GM13976 (cell line): ENCODE measurements at regions not wholly inside any gene's neighbourhood (a gene's known extent, or its start where the extent isn't known, plus 50 kb on each side); places are given as distances from the start of the nearest gene placed in this dataset.

Experiments used
- DNase-seq: peaks from one replicate; pipeline ENCODE4 v3.0.0; 2012; ENCODE audit warnings: low spot score
- in situ Hi-C: fragments of 300-500 bp; cut with MboI; formaldehyde crosslinking; loops from one replicate; pipeline ENCODE4 v1.12.0; 2022; ENCODE audit warnings: low sequenced_read_pairs, mixed read lengths, inconsistent platforms; ENCODE audit not compliant: unreplicated experiment
- TF ChIP-seq, protein P1 (sequence below): IDR thresholded peaks from 2 replicates; pipeline ENCODE4 v1.5.1; 2012; ENCODE audit warnings: borderline replicate concordance, mild to moderate bottlenecking; ENCODE audit not compliant: insufficient read depth; ENCODE audit errors: extremely low read depth, missing control alignments, control extremely low read depth

DNA sequence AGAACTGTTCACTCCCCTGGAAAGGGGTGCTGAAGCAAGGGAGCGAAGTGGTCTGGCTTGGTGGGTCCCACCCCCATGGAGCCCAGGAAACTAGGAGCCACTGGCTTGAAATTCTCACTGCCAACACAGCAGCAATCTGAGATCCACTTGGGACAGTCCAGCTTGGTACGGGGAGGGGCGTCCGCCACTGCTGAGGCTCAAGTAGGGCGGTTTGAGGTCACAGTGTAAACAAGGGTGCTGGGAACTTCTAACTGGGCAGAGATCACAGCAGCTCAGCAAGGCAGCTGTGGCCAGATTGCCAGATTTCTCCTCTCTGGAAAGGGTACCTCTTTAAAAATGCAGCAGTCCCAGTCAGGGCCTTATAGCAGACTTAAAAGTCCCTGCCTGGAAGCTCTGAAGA lies 53.9 kb upstream of the GALNTL6 start:
- DNase-seq, result no peak
- TF ChIP-seq, protein P1, sequence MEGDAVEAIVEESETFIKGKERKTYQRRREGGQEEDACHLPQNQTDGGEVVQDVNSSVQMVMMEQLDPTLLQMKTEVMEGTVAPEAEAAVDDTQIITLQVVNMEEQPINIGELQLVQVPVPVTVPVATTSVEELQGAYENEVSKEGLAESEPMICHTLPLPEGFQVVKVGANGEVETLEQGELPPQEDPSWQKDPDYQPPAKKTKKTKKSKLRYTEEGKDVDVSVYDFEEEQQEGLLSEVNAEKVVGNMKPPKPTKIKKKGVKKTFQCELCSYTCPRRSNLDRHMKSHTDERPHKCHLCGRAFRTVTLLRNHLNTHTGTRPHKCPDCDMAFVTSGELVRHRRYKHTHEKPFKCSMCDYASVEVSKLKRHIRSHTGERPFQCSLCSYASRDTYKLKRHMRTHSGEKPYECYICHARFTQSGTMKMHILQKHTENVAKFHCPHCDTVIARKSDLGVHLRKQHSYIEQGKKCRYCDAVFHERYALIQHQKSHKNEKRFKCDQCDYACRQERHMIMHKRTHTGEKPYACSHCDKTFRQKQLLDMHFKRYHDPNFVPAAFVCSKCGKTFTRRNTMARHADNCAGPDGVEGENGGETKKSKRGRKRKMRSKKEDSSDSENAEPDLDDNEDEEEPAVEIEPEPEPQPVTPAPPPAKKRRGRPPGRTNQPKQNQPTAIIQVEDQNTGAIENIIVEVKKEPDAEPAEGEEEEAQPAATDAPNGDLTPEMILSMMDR, result no peak
- in situ Hi-C loops, result no loop called here

DNA sequence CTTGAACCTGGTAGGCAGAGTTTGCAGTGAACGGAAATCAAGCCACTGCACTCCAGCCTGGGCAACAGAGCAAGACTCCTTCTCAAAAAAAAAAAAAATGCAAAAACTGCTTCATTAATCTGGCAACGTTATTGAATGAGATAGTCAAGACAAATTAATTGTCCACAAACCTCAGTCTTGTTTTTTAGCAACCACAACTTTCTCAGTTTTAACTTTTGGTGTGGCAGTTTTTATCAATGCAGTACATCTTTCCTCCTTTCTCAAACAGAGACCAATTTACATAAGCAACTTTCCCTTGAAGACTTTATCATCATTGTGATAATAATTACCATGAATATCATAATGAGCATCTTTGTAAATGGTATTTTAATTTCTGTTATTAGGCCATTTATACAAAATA lies 61.7 kb upstream of the GALNTL6 start:
- no peak for DNase-seq
- in situ Hi-C loops, result no loop called here
- TF ChIP-seq, protein P1, result no peak

DNA sequence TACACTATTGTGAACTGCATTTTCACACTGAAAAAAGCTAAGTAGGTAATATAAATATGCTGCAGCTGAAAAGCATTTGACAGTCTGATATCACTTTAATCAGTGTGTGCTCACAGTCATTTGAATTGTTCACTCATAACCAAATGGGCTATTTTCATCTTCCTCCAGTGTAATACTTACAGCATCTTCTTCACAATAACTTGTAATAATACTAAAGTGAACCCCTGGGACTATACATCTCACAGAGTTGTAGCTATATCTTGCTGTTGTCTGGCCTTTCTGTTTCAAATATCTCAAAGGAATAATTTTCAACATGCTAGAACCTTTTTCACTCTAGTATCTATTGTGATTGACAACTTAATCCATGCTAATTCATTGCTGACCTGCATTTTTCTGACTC lies 66.8 kb upstream of the GALNTL6 start:
- no peak for DNase-seq
- in situ Hi-C loops, result no loop called here
- TF ChIP-seq, protein P1, result no peak

DNA sequence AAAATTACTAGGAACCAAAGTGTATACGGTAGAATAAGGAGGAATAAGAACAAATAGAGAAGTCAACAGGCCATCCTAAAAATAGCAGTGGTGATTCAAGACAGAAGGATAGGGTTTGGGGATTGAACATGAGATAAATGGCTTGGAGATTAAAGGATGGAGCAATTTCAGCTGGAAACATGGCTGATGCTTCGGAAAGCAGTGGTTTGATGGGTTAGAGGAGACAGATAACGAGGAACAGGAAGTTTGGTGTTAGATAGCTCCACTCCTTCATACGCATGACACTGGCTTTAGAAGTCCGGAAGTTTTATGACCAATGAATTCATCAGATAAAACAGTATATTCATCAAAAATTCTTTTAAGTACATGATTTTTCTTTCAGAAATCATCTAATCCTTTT lies 70.8 kb upstream of the GALNTL6 start:
- in situ Hi-C loops, result no loop called here
- no peak for DNase-seq
- TF ChIP-seq, protein P1, result no peak

DNA sequence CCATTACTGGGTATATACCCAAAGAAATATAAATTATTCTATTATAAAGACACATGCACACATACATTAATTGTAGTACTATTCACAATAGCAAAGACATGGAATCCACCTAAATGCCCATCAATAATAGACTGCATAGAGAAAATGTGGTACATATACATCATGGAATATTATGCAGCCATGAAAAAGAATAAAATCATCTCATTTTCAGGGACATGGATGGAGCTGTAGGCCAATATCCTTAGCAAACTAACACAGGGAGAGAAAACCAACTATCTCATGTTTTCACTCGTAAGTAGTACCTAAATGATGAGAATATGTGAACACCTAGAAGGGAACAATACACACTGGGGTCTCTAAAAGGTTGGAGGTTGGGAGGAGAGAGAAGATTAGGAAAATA lies 86.0 kb upstream of the GALNTL6 start:
- in situ Hi-C loops, result no loop called here
- TF ChIP-seq, protein P1, result no peak
- no peak for DNase-seq

DNA sequence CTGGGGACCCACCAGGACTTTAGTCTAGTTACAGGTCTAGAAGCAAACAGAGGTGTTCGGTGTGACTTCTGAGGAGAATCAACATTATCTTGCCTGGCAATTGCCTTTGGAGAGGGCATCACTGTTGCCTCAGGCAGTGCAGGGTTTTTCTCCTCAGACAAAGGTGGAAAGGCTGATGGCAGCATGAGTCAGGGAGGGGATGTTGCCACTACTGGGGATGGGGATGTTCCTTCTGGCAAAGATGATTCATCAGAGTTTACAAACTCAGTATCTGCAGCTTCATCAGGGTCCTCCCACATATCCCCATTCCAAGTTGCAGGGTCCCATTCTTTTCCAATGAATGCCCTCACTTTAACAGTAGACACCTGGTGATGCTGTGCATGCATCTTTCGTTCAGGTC lies 91.3 kb upstream of the GALNTL6 start:
- in situ Hi-C loops, result no loop called here
- no peak for DNase-seq
- TF ChIP-seq, protein P1, result no peak

DNA sequence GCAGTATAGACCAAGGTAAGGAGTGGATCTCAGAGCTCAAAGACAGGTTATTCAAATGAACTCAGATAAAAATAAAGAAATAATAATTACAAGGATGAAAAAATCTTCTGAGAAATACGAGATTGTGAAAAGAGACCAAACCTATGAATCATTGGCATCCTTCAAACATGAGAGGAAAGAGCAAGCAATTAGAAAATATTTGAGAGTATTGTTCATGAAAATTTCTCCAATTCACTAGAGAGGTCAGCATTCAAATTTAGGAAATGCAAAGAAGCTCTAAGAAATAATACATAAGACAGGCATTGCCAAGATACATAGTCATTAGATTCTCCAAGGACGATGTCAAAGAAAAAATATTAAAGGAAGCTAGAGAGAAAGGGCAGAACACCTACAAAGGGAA lies 93.5 kb upstream of the GALNTL6 start:
- in situ Hi-C loops, result no loop called here
- DNase-seq, result no peak
- TF ChIP-seq, protein P1, result no peak
